Duodenal mucosa (tissue), 2 donors: ENCODE measurements at regions not wholly inside any gene's neighbourhood (a gene's known extent, or its start where the extent isn't known, plus 50 kb on each side); places are given as distances from the start of the nearest gene placed in this dataset.

ENCODE experiments used
- H3K27ac ChIP-seq: one replicate; pipeline ENCODE4 v1.7.0; 2013; ENCODE audit warnings: low read depth, low read length
- H3K27me3 ChIP-seq, 2 donors: one replicate each; pipeline ENCODE4 v1.7.0; 2013; ENCODE audit warnings: low read length in 2 of 2, control low read depth in 1 of 2; ENCODE audit not compliant: insufficient read depth in 2 of 2, control insufficient read depth in 1 of 2
- H3K36me3 ChIP-seq, 2 donors: one replicate each; pipeline ENCODE4 v1.7.0; 2013; ENCODE audit warnings: low read length in 2 of 2, control low read depth in 1 of 2; ENCODE audit not compliant: insufficient read depth in 2 of 2, control insufficient read depth in 1 of 2
- H3K4me1 ChIP-seq, 2 donors: one replicate each; pipeline ENCODE4 v1.7.0; 2013; ENCODE audit warnings: low read length in 2 of 2, control low read depth in 1 of 2; ENCODE audit not compliant: insufficient read depth in 2 of 2, control insufficient read depth in 1 of 2
- H3K4me3 ChIP-seq, 2 donors: one replicate each; pipeline ENCODE4 v1.7.0; 2013; ENCODE audit warnings: low read length in 2 of 2, low read depth in 1 of 2
- H3K9ac ChIP-seq, 2 donors: one replicate each; pipeline ENCODE4 v1.7.0; 2013; ENCODE audit warnings: low read length in 2 of 2, low read depth in 1 of 2
- H3K9me3 ChIP-seq, 2 donors: one replicate each; pipeline ENCODE4 v1.7.0; 2013; ENCODE audit warnings: low read length in 2 of 2, control low read depth in 1 of 2; ENCODE audit not compliant: control insufficient read depth in 1 of 2

- Histone ChIP-seq H3K4me3 (no peak overlapping the region), H3K9me3 (no peaks in the 10 kb centered on the region), H3K27me3 (no peaks in the 10 kb centered on the region), H3K9ac (no peak overlapping the region), H3K36me3 (no peaks in the 10 kb centered on the region), H3K4me1 (no peaks in the 10 kb centered on the region), H3K27ac (no peak overlapping the region)
Observed at GRCh38 chr4:20041839-20042407, 209.8 kb upstream of the SLIT2 start.

- Histone ChIP-seq H3K9ac (no peak overlapping the region), H3K36me3 (no peaks in the 10 kb centered on the region), H3K4me3 (no peak overlapping the region), H3K9me3 (no peaks in the 10 kb centered on the region), H3K4me1 (no peaks in the 10 kb centered on the region), H3K27me3 (no peaks in the 10 kb centered on the region), H3K27ac (no peak overlapping the region)
Observed at GRCh38 chr4:20037745-20038144, 214.0 kb upstream of the SLIT2 start.

- no peak overlapping the region for H3K27ac ChIP-seq
- H3K36me3 ChIP-seq = no peaks in the 10 kb centered on the region
- no peaks in the 10 kb centered on the region for H3K27me3 ChIP-seq
- no peak overlapping the region for H3K9ac ChIP-seq
- H3K9me3 ChIP-seq = no peaks in the 10 kb centered on the region
- no peaks in the 10 kb centered on the region for H3K4me1 ChIP-seq
- no peak overlapping the region for H3K4me3 ChIP-seq
Observed at GRCh38 chr4:20030108-20030507, 221.6 kb upstream of the SLIT2 start.

DNA sequence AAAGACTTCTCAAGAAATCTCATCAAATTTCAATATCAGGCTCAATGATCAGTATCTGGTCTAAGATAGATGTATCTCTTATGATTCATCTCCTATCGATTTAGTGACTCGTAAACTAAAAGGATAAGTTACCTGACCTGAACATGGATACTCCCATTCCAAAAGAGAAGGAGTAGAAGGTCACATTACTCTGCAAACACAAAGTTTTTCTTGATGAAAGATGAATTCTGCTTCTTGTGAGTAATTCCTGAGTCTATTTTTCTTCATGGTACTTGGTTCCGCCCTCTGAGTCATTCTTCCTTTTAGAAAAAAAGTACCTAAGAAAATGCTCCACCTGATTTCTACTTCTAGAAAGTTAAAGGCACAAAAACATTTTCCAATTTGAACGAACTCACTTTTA, 223.1 kb upstream of the SLIT2 start:
- Histone ChIP-seq H3K27ac (no peak overlapping the region), H3K27me3 (no peaks in the 10 kb centered on the region), H3K36me3 (no peaks in the 10 kb centered on the region), H3K4me1 (no peaks in the 10 kb centered on the region), H3K4me3 (no peak overlapping the region), H3K9ac (no peak overlapping the region), H3K9me3 (peaks cover 0 to 4% of the 10 kb centered on the region in 2 donors)

DNA sequence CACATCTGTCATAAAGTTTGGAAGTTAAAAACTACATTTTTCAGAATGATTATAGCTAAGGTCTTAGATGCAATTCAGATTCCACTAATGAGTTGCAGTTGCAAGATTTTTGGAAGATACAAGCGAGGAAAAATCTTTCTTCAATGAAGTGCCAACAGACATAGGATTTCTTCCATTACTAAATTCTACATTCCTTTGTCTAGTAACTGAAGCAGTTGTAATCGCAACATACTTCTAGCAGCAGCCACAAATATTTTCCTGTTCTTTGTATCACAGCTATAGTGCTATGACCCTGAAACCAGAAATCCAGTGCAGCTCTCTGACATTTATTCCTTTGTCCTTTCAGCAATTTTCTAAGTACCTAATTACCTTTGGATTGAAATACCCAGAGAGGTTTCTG, 225.2 kb upstream of the SLIT2 start:
- H3K27me3 ChIP-seq = no peaks in the 10 kb centered on the region
- no peak overlapping the region for H3K4me3 ChIP-seq
- no peaks in the 10 kb centered on the region for H3K4me1 ChIP-seq
- no peak overlapping the region for H3K9ac ChIP-seq
- no peak overlapping the region for H3K27ac ChIP-seq
- H3K9me3 ChIP-seq = peaks cover 0 to 4% of the 10 kb centered on the region in 2 donors
- no peaks in the 10 kb centered on the region for H3K36me3 ChIP-seq

GRCh38 chr4:20022471-20022870, 229.2 kb upstream of the SLIT2 start:
- Histone ChIP-seq H3K4me1 (no peaks in the 10 kb centered on the region), H3K9ac (no peak overlapping the region), H3K36me3 (no peaks in the 10 kb centered on the region), H3K9me3 (peaks cover 0 to 4% of the 10 kb centered on the region in 2 donors), H3K27me3 (no peaks in the 10 kb centered on the region), H3K4me3 (no peak overlapping the region), H3K27ac (no peak overlapping the region)

DNA sequence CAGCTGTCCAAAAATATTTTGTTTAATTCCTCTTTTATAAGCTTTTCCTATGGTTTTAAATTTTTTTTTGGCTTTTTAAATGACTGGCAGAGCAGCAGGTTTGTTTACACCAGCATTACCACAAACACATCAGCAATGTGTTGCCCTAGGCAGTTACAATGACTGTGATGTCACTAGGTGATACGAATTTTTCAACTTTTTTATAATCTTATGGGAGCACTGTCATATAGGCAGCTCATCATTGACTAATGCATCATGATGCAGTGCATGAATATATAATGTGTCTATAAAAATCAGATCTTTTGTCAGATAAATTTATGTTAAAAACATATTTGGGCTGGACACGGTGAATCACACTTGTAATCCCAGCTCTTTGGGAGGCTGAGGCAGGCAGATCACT, 231.6 kb upstream of the SLIT2 start:
- H3K27me3 ChIP-seq = no peaks in the 10 kb centered on the region
- H3K27ac ChIP-seq = no peak overlapping the region

DNA sequence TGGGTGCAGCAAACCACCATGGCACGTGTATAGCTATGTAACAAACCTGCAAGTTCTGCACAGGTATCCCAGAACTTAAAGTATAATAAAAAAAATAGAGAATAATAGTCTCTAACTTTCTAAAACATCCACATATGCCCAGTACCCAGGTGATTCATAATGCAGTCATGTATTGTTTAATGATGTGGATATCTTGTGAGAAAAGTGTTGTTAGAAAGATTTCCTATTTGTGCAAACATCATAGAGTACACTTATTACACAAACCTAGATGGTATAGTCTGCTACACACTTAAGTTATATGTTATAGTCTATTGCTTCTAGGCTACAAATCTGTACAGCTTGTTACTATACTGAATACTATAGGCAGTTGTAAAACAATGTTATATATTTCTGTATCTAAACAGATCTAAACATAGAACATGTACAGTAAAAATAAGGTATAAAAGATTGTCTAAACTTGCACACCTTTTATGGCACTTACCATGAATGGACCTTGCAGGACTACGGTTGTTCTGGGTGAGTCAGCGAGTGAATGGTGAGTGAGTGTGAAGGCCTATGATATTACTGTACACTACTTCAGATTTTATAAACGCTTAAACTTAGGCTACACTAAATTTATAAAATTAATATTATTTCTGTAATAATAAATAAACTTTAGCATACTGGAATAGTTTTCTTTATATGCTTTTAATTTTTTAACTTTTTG, 232.2 kb upstream of the SLIT2 start:
- Histone ChIP-seq H3K36me3 (no peaks in the 10 kb centered on the region), H3K4me1 (no peaks in the 10 kb centered on the region), H3K9me3 (peaks cover 0 to 2% of the 10 kb centered on the region in 2 donors)

More for the DNA sequence above, 231.6 kb upstream of the SLIT2 start:
- H3K4me3 ChIP-seq = no peak overlapping the region
- H3K9ac ChIP-seq = no peak overlapping the region
- H3K9me3 ChIP-seq = peaks cover 0 to 4% of the 10 kb centered on the region in 2 donors
- no peaks in the 10 kb centered on the region for H3K36me3 ChIP-seq
- no peaks in the 10 kb centered on the region for H3K4me1 ChIP-seq

GRCh38 chr4:20017777-20018115, 234.0 kb upstream of the SLIT2 start:
- no peaks in the 10 kb centered on the region for H3K4me1 ChIP-seq
- no peak overlapping the region for H3K27ac ChIP-seq
- no peak overlapping the region for H3K9ac ChIP-seq
- no peaks in the 10 kb centered on the region for H3K36me3 ChIP-seq
- no peak overlapping the region for H3K4me3 ChIP-seq
- H3K27me3 ChIP-seq = no peaks in the 10 kb centered on the region
- H3K9me3 ChIP-seq = no peaks in the 10 kb centered on the region

More for the DNA sequence above, 232.2 kb upstream of the SLIT2 start:
- H3K27me3 ChIP-seq = no peaks in the 10 kb centered on the region
- no peak overlapping the region for H3K27ac ChIP-seq
- H3K4me3 ChIP-seq = no peak overlapping the region
- no peak overlapping the region for H3K9ac ChIP-seq

- Histone ChIP-seq H3K9me3 (no peaks in the 10 kb centered on the region), H3K9ac (no peak overlapping the region), H3K36me3 (no peaks in the 10 kb centered on the region), H3K27ac (no peak overlapping the region), H3K4me1 (no peaks in the 10 kb centered on the region), H3K27me3 (no peaks in the 10 kb centered on the region), H3K4me3 (no peak overlapping the region)
Observed at GRCh38 chr4:20017070-20017776, 234.5 kb upstream of the SLIT2 start.
